Astrocyte (in vitro differentiated cells and primary cell): ENCODE measurements at regions not wholly inside any gene's neighbourhood (a gene's known extent, or its start where the extent isn't known, plus 50 kb on each side); places are given as distances from the start of the nearest gene placed in this dataset.

Source experiments
- EZH2 ChIP-seq: IDR thresholded peaks from 2 replicates; pipeline ENCODE4 v1.6.1; 2012; ENCODE audit warnings: mild to moderate bottlenecking, low read length, inconsistent platforms; ENCODE audit not compliant: insufficient read depth
- TF ChIP-seq, protein P1 (sequence below): IDR thresholded peaks from 2 replicates; pipeline ENCODE4 v1.5.1; 2011; ENCODE audit warnings: low read depth, mild to moderate bottlenecking, inconsistent platforms, low read length, moderate library complexity; ENCODE audit not compliant: insufficient read depth

GRCh38 chr21:35421221-35421620 is 372.1 kb upstream of the RUNX1 start:
- TF ChIP-seq, protein P1, sequence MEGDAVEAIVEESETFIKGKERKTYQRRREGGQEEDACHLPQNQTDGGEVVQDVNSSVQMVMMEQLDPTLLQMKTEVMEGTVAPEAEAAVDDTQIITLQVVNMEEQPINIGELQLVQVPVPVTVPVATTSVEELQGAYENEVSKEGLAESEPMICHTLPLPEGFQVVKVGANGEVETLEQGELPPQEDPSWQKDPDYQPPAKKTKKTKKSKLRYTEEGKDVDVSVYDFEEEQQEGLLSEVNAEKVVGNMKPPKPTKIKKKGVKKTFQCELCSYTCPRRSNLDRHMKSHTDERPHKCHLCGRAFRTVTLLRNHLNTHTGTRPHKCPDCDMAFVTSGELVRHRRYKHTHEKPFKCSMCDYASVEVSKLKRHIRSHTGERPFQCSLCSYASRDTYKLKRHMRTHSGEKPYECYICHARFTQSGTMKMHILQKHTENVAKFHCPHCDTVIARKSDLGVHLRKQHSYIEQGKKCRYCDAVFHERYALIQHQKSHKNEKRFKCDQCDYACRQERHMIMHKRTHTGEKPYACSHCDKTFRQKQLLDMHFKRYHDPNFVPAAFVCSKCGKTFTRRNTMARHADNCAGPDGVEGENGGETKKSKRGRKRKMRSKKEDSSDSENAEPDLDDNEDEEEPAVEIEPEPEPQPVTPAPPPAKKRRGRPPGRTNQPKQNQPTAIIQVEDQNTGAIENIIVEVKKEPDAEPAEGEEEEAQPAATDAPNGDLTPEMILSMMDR: no peak
- no peak for TF ChIP-seq EZH2
